Hepatocyte (in vitro differentiated cells): ENCODE measurements at regions not wholly inside any gene's neighbourhood (a gene's known extent, or its start where the extent isn't known, plus 50 kb on each side); places are given as distances from the start of the nearest gene placed in this dataset.
A peak's percentile ranks its signal among the peaks of the same experiment; 100 is the strongest.

Experiments used
- DNase-seq: peaks from one replicate; pipeline ENCODE4 v3.0.0-alpha.2; 2016; ENCODE audit warnings: low spot score
- H2AFZ ChIP-seq: fragments of 200-600 bp; sonication (generic); 2 replicates; pipeline ENCODE4 v1.6.0; 2016; ENCODE audit warnings: antibody characterized with exemption, mild to moderate bottlenecking
- H3K27ac ChIP-seq: fragments of 200-600 bp; sonication (generic); 2 replicates; pipeline ENCODE4 v1.5.1; 2016; ENCODE audit warnings: mild to moderate bottlenecking
- H3K27me3 ChIP-seq: fragments of 200-600 bp; sonication (generic); 2 replicates; pipeline ENCODE4 v1.6.1; 2016
- H3K36me3 ChIP-seq: fragments of 200-600 bp; sonication (generic); replicated peaks from 2 replicates; pipeline ENCODE4 v1.5.1; 2016; ENCODE audit warnings: low read depth; ENCODE audit not compliant: insufficient read depth
- H3K4me1 ChIP-seq: fragments of 200-600 bp; sonication (generic); 2 replicates; pipeline ENCODE4 v1.5.1; 2016; ENCODE audit warnings: mild to moderate bottlenecking, moderate library complexity; ENCODE audit not compliant: insufficient read depth
- H3K4me2 ChIP-seq: fragments of 200-600 bp; sonication (generic); 2 replicates; pipeline ENCODE4 v1.6.0; 2016
- H3K4me3 ChIP-seq: fragments of 200-600 bp; sonication (generic); 2 replicates; pipeline ENCODE4 v1.5.1; 2016; ENCODE audit warnings: mild to moderate bottlenecking
- H3K79me2 ChIP-seq: fragments of 200-600 bp; sonication (generic); 2 replicates; pipeline ENCODE4 v1.6.0; 2017; ENCODE audit warnings: mild to moderate bottlenecking
- H3K9me2 ChIP-seq: fragments of 200-600 bp; sonication (generic); replicated peaks from 2 replicates; pipeline ENCODE4 v1.6.0; 2017; ENCODE audit warnings: mild to moderate bottlenecking; ENCODE audit not compliant: insufficient read depth
- H3K9me3 ChIP-seq: fragments of 200-600 bp; sonication (generic); 2 replicates; pipeline ENCODE4 v1.5.1; 2016; ENCODE audit warnings: low read depth, mild to moderate bottlenecking
- H4K20me1 ChIP-seq: fragments of 200-600 bp; sonication (generic); 2 replicates; pipeline ENCODE4 v1.6.0; 2016; ENCODE audit warnings: mild to moderate bottlenecking; ENCODE audit not compliant: insufficient read depth, poor library complexity, severe bottlenecking
- EZH2 ChIP-seq: fragments of 200-600 bp; sonication (generic); IDR thresholded peaks from 2 replicates; pipeline ENCODE4 v1.6.1; 2016; ENCODE audit warnings: antibody characterized with exemption, mild to moderate bottlenecking, borderline replicate concordance
- EZH2phosphoT487 ChIP-seq: fragments of 200-600 bp; sonication (generic); IDR thresholded peaks from one replicate; pipeline ENCODE4 v1.6.1; 2018; ENCODE audit warnings: antibody characterized with exemption, mild to moderate bottlenecking, low read depth, moderate library complexity; ENCODE audit not compliant: unreplicated experiment, severe bottlenecking
- WGBS: methylation state at CpG from one replicate; pipeline ENCODE4 v1.1.6; 2016; ENCODE audit warnings: low lambda C conversion rate; ENCODE audit errors: missing lambda C conversion rate; 5-methylcytosine and 5-hydroxymethylcytosine counted together
- TF ChIP-seq, protein P1 (sequence below): fragments of 200-600 bp; sonication (generic); IDR thresholded peaks from 2 replicates; pipeline ENCODE4 v1.5.1; 2016; ENCODE audit warnings: antibody characterized with exemption, mild to moderate bottlenecking; ENCODE audit not compliant: poor library complexity

DNA sequence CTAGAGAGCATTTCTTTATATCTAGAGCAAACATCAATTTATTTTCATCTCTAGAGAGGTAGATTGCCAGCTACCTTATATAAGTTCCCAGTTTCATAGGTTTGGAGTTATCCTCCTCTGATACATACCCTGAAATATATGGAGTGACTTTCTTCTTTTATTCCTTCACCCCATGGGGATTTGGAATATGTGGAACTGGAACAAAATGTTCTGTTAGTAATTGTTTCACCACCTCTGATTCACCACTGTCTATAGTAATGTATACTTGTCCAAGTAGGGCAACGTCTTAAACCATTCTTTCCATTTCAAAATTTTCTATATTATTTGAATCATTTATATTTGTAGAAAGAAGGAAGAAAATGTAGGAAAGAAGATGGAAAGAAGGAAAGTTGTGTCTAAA lies 511.2 kb upstream of the KCND2 start:
- Histone ChIP-seq H3K9me3 (no peaks in the 10 kb centered on the region), H3K9me2 (no peaks in the 10 kb centered on the region), H2AFZ (no peak overlapping the region), H3K4me3 (no peak overlapping the region), H3K4me1 (no peaks in the 10 kb centered on the region), H3K27me3 (no peaks in the 10 kb centered on the region), H4K20me1 (no peaks in the 10 kb centered on the region), H3K79me2 (no peaks in the 10 kb centered on the region), H3K4me2 (no peak overlapping the region), H3K27ac (no peak overlapping the region), H3K36me3 (no peaks in the 10 kb centered on the region)
- no peak for DNase-seq
- WGBS = 74% methylated on average over 1 of the region's 1 CpG
- no peak for TF ChIP-seq EZH2phosphoT487
- TF ChIP-seq, protein P1, sequence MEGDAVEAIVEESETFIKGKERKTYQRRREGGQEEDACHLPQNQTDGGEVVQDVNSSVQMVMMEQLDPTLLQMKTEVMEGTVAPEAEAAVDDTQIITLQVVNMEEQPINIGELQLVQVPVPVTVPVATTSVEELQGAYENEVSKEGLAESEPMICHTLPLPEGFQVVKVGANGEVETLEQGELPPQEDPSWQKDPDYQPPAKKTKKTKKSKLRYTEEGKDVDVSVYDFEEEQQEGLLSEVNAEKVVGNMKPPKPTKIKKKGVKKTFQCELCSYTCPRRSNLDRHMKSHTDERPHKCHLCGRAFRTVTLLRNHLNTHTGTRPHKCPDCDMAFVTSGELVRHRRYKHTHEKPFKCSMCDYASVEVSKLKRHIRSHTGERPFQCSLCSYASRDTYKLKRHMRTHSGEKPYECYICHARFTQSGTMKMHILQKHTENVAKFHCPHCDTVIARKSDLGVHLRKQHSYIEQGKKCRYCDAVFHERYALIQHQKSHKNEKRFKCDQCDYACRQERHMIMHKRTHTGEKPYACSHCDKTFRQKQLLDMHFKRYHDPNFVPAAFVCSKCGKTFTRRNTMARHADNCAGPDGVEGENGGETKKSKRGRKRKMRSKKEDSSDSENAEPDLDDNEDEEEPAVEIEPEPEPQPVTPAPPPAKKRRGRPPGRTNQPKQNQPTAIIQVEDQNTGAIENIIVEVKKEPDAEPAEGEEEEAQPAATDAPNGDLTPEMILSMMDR = no peak
- TF ChIP-seq EZH2 = no peak

DNA sequence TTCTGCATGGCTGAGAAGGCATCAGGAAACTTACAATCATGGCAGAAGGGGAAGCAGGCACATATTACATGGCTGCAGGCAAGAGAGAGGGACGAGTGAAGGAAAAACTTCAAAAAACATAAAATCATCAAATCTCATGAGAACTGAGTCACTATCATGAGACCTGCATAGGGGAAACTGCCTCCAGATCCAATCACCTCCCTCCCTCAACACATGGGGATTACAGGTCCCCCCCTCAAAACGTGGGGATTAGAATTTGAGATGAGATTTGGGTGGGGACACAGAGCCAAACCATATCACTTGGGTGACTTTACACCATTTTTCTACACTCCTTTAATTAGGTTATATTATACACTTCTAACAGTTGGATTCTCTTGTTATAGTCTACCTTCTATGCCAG lies 490.7 kb upstream of the KCND2 start:
- Histone ChIP-seq H3K79me2 (no peaks in the 10 kb centered on the region), H2AFZ (no peak overlapping the region), H3K27me3 (no peaks in the 10 kb centered on the region), H3K4me2 (no peak overlapping the region), H3K36me3 (no peaks in the 10 kb centered on the region), H3K27ac (no peak overlapping the region), H3K9me3 (no peaks in the 10 kb centered on the region), H3K4me1 (no peaks in the 10 kb centered on the region), H3K9me2 (no peaks in the 10 kb centered on the region), H3K4me3 (no peak overlapping the region), H4K20me1 (no peaks in the 10 kb centered on the region)
- 55% methylated on average over 2 of the region's 2 CpGs for WGBS
- TF ChIP-seq EZH2 (no peak), EZH2phosphoT487 (no peak)
- TF ChIP-seq, protein P1 = no peak
- no peak for DNase-seq

DNA sequence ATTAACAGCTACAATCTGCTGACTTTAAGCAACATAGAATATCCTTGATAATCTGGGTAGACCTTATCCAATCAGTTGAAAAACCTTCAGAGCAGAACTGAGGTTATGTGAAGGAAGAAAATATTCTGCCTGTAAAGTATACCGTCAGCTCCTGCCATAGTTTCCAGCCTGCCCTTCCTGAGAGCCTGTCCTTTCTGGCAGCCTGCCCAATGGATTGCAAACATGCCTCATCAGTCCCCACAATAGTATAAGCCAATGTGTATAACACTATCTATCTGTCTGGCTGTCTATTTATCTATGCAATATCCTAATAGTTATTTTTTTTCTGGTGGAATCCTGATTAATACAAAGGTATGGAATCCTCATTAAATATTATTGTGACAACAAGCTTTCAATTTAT lies 489.2 kb upstream of the KCND2 start:
- Histone ChIP-seq H3K27ac (no peak overlapping the region), H3K4me3 (no peak overlapping the region), H3K4me1 (no peaks in the 10 kb centered on the region), H3K9me2 (no peaks in the 10 kb centered on the region), H3K4me2 (no peak overlapping the region), H3K27me3 (no peaks in the 10 kb centered on the region), H3K36me3 (no peaks in the 10 kb centered on the region), H4K20me1 (no peaks in the 10 kb centered on the region), H2AFZ (no peak overlapping the region), H3K79me2 (no peaks in the 10 kb centered on the region), H3K9me3 (no peaks in the 10 kb centered on the region)
- DNase-seq = peak; percentile 20
- WGBS = 62% methylated on average over 1 of the region's 1 CpG
- TF ChIP-seq, protein P1 = no peak
- TF ChIP-seq EZH2 (no peak), EZH2phosphoT487 (no peak)

DNA sequence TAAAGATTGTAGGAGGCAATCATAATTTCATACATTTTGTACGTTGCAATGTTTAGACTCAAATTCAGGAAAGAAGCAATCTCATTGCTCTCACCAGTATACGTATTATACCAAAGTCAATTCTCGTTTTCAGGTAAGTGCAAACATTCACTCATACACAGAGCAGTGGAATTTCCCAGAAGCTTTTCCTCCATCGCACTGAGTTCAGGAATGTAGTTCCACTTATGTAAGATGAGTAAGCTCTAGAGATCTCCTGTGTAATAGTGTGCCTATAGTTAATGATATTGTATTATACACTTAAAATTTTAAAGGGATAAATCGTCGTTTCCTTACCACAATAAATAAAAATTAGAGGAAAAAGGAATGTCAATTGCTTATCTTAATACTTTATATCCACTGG lies 470.8 kb upstream of the KCND2 start:
- WGBS = 82% methylated on average over 6 of the region's 6 CpGs
- H4K20me1 ChIP-seq = no peaks in the 10 kb centered on the region

More for the DNA sequence above, 470.8 kb upstream of the KCND2 start:
- DNase-seq = no peak
- TF ChIP-seq EZH2phosphoT487 (no peak), EZH2 (no peak)
- TF ChIP-seq, protein P1 = no peak
- H3K4me2 ChIP-seq = no peak overlapping the region
- no peak overlapping the region for H2AFZ ChIP-seq
- H3K36me3 ChIP-seq = no peaks in the 10 kb centered on the region
- H3K9me2 ChIP-seq = no peaks in the 10 kb centered on the region
- H3K27ac ChIP-seq = no peak overlapping the region
- no peaks in the 10 kb centered on the region for H3K79me2 ChIP-seq
- no peaks in the 10 kb centered on the region for H3K4me1 ChIP-seq
- no peaks in the 10 kb centered on the region for H3K9me3 ChIP-seq
- no peak overlapping the region for H3K4me3 ChIP-seq
- no peaks in the 10 kb centered on the region for H3K27me3 ChIP-seq
